ENCODE measurements at regions not wholly inside any gene's neighbourhood (a gene's known extent, or its start where the extent isn't known, plus 50 kb on each side); places are given as distances from the start of the nearest gene placed in this dataset.

GRCh38 chr13:58950911-58951310 is 1212.8 kb downstream of the DIAPH3 start (continued):
- TF ChIP-seq, protein P1, sequence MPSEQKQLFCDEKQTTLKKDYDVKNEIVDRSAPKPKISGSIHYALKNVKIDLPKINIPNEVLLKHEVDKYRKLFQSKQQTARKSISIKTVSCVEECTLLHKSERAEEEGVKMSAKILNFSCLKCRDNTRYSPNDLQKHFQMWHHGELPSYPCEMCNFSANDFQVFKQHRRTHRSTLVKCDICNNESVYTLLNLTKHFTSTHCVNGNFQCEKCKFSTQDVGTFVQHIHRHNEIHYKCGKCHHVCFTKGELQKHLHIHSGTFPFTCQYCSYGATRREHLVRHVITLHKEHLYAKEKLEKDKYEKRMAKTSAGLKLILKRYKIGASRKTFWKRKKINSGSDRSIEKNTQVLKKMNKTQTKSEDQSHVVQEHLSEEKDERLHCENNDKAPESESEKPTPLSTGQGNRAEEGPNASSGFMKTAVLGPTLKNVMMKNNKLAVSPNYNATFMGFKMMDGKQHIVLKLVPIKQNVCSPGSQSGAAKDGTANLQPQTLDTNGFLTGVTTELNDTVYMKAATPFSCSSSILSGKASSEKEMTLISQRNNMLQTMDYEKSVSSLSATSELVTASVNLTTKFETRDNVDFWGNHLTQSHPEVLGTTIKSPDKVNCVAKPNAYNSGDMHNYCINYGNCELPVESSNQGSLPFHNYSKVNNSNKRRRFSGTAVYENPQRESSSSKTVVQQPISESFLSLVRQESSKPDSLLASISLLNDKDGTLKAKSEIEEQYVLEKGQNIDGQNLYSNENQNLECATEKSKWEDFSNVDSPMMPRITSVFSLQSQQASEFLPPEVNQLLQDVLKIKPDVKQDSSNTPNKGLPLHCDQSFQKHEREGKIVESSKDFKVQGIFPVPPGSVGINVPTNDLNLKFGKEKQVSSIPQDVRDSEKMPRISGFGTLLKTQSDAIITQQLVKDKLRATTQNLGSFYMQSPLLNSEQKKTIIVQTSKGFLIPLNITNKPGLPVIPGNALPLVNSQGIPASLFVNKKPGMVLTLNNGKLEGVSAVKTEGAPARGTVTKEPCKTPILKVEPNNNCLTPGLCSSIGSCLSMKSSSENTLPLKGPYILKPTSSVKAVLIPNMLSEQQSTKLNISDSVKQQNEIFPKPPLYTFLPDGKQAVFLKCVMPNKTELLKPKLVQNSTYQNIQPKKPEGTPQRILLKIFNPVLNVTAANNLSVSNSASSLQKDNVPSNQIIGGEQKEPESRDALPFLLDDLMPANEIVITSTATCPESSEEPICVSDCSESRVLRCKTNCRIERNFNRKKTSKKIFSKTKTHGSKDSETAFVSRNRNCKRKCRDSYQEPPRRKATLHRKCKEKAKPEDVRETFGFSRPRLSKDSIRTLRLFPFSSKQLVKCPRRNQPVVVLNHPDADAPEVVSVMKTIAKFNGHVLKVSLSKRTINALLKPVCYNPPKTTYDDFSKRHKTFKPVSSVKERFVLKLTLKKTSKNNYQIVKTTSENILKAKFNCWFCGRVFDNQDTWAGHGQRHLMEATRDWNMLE (tag by site-specific recombination; conservative IDR thresholded peaks at IDR 0.05; ENCODE audit: low read depth): no peak
- TF ChIP-seq ZNF521 (tag by site-specific recombination; IDR thresholded peaks at IDR 0.05) (no peak), ZNF510 (tag by site-specific recombination; IDR thresholded peaks at IDR 0.05; ENCODE audit: insufficient replicate concordance) (no peak), ZBTB1 (tag by site-specific recombination; IDR thresholded peaks at IDR 0.05) (no peak), GLIS2 (tag by site-specific recombination; IDR thresholded peaks at IDR 0.05) (no peak), ZBTB17 (tag by site-specific recombination; IDR thresholded peaks at IDR 0.05) (no peak), PRDM2 (tag by site-specific recombination; IDR thresholded peaks at IDR 0.05; ENCODE audit: borderline replicate concordance) (no peak)

DNA sequence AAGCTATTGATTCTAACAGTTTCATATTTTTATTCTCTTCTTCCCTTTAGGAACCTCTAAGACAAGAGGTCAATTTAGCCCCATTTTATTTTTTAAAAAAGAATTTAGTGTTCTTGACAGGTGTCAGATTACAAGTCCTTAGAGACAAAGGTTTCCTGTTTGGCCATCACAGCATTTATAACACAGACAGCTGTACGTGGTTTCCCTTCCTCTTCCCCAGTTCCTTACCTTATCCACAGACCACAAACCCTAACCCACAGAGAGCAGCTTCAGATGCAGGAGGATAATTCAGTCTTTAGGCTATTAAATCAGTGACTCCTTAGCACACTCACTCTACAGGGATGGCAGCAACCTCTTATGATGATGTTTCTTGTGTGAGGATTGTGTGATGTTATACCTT is 1210.1 kb downstream of the DIAPH3 start:
- H3K4me1 ChIP-seq (ENCODE audit: control insufficient read depth, insufficient read depth, low read length): no peaks in the 10 kb centered on the region
- H3K36me3 ChIP-seq (ENCODE audit: control insufficient read depth in 2 of 2, insufficient read depth in 1 of 2, low read length in 2 of 2): no peaks in the 10 kb centered on the region
- no peak overlapping the region for H3K4me3 ChIP-seq (ENCODE audit: low read depth, low read length)
- no peak for TF ChIP-seq ZNF555 (tag by site-specific recombination; conservative IDR thresholded peaks at IDR 0.05)
- no peak for TF ChIP-seq ZNF449 (tag by site-specific recombination; IDR thresholded peaks at IDR 0.05)
- TF ChIP-seq ZFP3 (tag by site-specific recombination; IDR thresholded peaks at IDR 0.05; ENCODE audit: low read depth): no peak
- TF ChIP-seq GFI1B (tag by site-specific recombination; IDR thresholded peaks at IDR 0.05): no peak
- no peak for TF ChIP-seq ZBTB26 (tag by site-specific recombination; optimal IDR thresholded peaks at IDR 0.05)
- CTCF ChIA-PET: interaction anchor here (0.6 kb wide), 1 partner anchor 858 kb away, joined by 3 read pairs; no protein-coding TSS in a partner anchor
- no peaks in the 10 kb centered on the region for H3K9me3 ChIP-seq (ENCODE audit: control insufficient read depth, insufficient read depth, low read depth, low read length)
- H3K27ac ChIP-seq (ENCODE audit: extremely low read depth, low read depth, low read length): no peak overlapping the region
- POLR2A ChIA-PET: no interaction called here

Measured in HEK293 (cell line).